CD4-positive, alpha-beta T cell treated with Interleukin-15 for 1 hour (primary cell): ENCODE measurements at regions not wholly inside any gene's neighbourhood (a gene's known extent, or its start where the extent isn't known, plus 50 kb on each side); places are given as distances from the start of the nearest gene placed in this dataset.

Source experiments
- DNase-seq: peaks from one replicate; pipeline ENCODE4 v3.0.0-alpha.2; 2020

DNA sequence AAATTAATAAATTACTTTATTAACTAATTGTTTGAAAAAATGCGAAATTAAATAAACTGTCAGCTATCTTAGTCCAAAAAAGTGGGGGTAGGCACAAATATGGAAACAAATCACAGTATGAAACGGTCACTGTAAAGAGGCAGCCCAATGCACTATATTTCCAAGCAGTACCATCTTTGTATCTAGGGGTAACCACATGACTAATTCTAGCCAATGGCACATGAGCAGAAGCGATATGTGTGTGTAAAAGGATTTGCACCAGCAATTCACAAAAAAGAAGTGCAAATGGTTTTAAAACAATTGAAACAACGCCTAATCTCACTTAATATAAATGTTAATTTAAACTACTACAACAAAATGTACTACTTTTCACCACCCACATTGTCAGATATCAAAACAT lies 129.5 kb upstream of the PRNP start:
- DNase-seq: no peak

DNA sequence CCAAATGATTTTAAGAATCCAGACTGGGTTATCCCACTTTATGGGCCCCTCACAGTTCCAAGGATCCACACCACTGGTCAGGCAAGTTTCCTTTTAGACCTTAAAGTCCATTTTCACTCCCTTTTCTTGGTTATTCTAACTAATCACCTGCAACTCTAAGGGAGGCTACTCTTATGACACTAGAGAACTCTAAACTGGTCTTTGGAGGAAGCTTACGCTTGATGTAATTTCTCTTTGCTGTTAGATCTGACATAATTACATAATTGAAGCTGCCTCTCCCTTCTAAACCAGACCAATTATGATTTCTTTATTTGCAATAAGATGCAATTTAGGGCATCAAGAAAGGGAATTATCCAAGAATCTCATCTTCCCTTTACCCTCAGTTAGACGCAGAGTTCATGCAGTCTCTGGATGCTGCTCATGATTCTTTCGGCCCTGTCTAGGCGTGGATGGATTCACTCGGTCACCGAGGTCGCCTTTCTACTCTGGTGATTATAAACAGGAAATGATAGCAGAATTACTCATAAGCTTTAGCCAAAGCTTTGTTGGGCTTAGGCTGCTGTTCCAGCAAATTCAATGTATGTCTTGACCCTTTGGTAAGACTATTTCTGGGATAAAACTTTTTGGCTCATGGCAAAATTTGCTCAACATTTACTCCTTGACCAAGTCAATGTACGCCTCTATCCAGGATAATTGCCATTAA lies 130.9 kb upstream of the PRNP start:
- DNase-seq: no peak

- DNase-seq: no peak
Observed at GRCh38 chr20:4554346-4554745, 131.9 kb upstream of the PRNP start.

- no peak for DNase-seq
Observed at GRCh38 chr20:4552075-4552640, 134.1 kb upstream of the PRNP start.

DNA sequence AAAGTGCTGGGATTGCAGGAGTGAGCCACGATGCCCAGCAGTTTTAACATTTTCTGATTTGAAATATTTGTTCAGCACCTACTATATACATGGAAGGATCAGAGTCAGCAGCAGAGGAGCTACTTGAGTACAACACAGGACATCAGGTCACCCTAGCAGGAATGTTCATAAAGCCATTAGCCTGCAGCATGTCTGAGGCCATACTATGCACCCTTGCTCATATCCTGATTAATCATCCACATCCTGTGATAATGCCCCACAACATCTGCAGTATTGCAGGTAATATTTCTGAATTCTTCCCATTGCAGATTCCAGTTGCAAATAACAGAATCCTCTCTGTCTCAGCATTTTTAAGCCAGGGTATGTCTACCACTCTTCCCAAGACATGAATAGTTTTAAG lies 135.5 kb upstream of the PRNP start:
- no peak for DNase-seq

- DNase-seq: no peak
Observed at GRCh38 chr20:4549711-4550259, 136.5 kb upstream of the PRNP start.

GRCh38 chr20:4548552-4548951 lies 137.7 kb upstream of the PRNP start:
- no peak for DNase-seq

GRCh38 chr20:4546786-4547185 lies 139.5 kb upstream of the PRNP start:
- no peak for DNase-seq

DNA sequence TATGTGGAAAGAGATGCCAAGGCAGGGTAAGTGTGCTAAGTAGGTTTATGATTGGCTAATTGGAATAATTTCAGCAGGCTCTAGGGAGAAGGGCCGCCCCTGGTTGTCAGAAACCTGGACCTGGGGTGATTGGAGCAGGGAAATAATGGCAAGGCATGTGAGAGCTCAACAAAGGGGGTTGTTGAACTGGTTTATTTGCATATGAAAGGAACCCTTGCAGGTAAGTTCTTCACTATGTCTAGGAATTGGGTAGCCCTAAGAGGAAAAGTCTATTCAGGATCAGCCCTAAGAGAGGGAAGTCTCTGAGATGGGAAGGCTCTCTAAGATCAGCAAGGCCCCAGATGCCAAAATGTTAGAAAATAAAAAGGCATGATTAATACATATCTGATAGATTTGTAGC lies 139.9 kb upstream of the PRNP start:
- DNase-seq: no peak

DNA sequence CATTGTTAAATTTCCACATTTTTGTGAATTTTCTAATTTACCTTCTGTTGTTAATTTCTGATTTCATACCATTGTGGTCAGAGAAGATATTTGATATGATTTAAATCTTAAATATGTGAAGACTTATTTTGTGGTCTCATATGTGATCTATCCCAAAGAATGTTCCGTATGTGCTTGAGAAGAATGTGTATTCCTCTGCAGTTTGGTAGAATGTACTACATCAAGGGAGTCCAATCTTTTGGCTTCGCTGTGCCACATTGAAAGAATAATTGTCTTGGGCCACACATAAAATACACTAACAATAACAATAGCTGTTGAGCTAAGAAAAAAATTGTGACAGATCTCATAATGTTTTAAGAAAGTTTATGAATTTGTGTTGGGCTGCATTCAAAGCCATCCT lies 140.7 kb upstream of the PRNP start:
- no peak for DNase-seq

- no peak for DNase-seq
Observed at GRCh38 chr20:4544765-4545164, 141.5 kb upstream of the PRNP start.

- no peak for DNase-seq
Observed at GRCh38 chr20:4542270-4542669, 144.0 kb upstream of the PRNP start.

GRCh38 chr20:4534315-4534714 lies 151.9 kb upstream of the PRNP start:
- DNase-seq: no peak

GRCh38 chr20:4533368-4534133 lies 152.7 kb upstream of the PRNP start:
- DNase-seq: no peak

DNA sequence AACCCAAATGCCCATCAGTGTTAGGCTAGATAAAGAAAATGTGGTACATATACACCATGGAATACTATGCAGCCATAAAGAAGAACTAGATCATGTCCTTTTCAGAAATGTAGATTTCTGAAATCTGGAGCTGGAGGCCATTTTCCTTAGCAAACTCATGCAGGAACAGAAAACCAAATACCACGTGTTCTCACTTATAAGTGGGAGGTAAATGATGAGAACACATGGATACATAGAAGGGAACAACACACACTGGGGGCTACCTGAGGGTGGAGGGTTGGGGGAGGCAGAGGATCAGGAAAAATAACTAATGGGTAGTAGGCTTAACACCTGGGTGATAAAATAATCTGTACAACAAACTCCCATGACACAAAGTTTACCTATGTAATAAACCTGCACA lies 153.5 kb upstream of the PRNP start:
- DNase-seq: no peak

DNA sequence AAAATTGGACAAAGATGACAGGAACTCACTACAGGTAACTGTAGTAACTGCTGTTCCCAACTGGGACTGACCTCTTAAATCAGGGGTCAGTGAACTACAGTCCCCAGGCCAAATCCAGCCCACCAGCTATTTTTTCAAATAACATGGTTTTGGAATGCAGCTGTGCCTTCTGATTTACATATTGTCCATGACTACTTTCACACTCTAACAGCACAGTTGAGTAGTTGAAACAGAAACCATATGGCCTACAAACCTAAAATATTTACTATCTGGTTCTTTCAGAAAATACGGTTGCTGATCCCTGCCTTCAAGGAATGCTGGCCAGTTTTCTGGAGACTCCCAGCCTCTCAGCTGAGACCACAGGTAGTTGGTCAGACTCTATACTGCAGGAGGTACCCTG lies 161.5 kb upstream of the PRNP start:
- DNase-seq: no peak

- no peak for DNase-seq
Observed at GRCh38 chr20:4524307-4524706, 161.9 kb upstream of the PRNP start.

DNA sequence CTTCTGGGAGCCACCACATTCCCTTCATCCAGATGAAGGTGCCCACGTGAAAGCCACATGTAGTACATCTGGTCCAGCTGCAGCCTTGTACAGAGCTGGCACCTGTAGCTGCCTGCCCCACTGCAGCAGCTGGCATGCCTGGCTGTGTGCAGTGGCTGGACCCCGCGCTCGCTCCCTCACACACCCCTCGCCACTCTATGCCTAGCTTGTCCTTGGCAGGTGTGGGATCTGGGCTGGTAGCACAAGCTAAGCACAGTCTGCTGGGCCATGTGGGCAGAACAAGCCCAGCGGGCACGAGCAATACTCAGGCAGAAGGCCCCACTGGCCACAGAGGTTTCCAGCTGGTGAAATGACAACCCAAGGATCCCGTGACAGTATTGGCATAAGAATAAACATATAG lies 163.9 kb upstream of the PRNP start:
- no peak for DNase-seq

GRCh38 chr20:4521170-4521968 lies 164.9 kb upstream of the PRNP start:
- no peak for DNase-seq

DNA sequence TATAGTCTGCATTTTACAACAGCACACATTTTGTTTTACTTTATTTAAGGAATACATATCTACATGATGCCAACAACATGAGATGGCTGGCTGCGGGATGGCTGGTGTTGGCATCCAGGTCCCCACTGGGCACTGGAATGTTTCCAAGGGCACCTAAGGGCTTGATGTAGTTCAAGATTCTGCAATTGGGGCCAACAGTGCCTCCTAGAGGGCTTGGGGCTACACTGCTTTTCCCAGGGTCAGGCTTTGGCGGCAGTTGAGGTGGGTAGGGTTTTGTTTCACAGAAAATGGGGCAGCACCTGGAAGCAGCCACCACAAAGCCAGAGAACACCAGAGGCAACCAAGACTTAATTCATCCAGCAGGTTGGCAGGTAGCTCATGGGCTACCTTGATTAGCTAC lies 166.7 kb upstream of the PRNP start:
- no peak for DNase-seq

GRCh38 chr20:4516876-4517275 lies 169.4 kb upstream of the PRNP start:
- DNase-seq: no peak

GRCh38 chr20:4513720-4514119 lies 172.5 kb upstream of the PRNP start:
- DNase-seq: no peak

DNA sequence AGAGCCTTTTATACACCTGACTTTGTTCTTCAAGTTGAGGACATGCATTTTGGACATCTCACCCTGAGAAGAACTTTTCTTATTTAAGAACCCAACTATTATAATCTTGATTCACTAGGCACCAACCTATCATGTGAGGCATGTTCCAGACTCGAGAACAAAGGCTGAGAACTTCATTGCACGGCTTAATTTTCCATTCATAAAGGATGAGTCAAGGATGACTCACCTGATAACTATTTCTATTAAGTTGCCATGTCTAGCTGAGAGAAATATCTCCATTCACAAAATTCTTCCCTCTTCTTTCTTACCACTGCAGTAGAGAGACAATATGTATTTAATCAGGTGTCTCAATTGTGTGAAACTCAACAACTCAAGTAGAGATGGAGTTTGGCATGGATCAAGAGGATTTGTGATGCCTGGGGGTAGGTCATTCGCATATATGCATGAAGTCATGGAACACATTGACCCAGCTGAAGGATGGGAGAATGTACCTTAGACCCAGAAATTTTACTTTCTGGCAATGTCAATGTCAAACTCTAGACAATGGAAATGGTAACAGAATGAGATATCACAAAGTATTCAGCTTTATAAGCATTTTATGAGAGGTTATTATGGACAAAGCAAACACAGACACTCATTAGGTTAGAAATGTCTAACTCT lies 173.2 kb upstream of the PRNP start:
- no peak for DNase-seq
